GM12875 (cell line): ENCODE measurements at regions not wholly inside any gene's neighbourhood (a gene's known extent, or its start where the extent isn't known, plus 50 kb on each side); places are given as distances from the start of the nearest gene placed in this dataset.

Experiments
- H3K4me3 ChIP-seq: one replicate; pipeline ENCODE4 v1.5.1; 2011; ENCODE audit warnings: low read depth, low read length, control low read depth
- CTCF ChIP-seq: IDR thresholded peaks from 2 replicates; pipeline ENCODE4 v1.5.1; 2011; ENCODE audit warnings: low read depth, mild to moderate bottlenecking, control low read depth, inconsistent platforms, low read length, moderate library complexity, borderline replicate concordance; ENCODE audit not compliant: insufficient read depth

DNA sequence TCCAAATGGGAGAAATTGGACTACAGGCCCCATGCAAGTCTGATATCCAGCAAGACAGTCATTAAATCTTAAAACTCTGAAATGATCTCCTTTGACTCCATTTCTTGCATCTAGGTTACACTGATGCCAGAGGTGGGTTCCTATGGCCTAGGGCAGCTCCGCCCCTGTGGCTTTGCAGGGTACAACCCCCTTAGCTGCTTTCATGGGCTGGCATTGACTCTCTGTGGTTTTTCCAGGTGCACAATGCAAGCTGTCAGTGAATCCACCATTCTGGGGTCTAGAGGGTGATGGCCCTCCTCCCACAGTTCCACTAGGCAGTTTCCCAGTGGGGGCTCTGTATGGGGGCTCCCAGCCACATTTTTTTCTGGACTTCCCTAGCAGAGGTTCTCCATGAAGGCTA is 228.5 kb upstream of the ADAMTS3 start:
- no peak for TF ChIP-seq CTCF
- no peak overlapping the region for H3K4me3 ChIP-seq

- TF ChIP-seq CTCF, result no peak
- H3K4me3 ChIP-seq, result no peak overlapping the region
These were observed 222.0 kb upstream of the ADAMTS3 start for GRCh38 chr4:72791054-72791453.

GRCh38 chr4:72786401-72786990 is 217.5 kb upstream of the ADAMTS3 start:
- TF ChIP-seq CTCF, result no peak

GRCh38 chr4:72779241-72779640 is 210.2 kb upstream of the ADAMTS3 start:
- H3K4me3 ChIP-seq, result no peak overlapping the region
- TF ChIP-seq CTCF, result no peak

More at GRCh38 chr4:72786401-72786990, 217.5 kb upstream of the ADAMTS3 start:
- H3K4me3 ChIP-seq, result no peak overlapping the region

DNA sequence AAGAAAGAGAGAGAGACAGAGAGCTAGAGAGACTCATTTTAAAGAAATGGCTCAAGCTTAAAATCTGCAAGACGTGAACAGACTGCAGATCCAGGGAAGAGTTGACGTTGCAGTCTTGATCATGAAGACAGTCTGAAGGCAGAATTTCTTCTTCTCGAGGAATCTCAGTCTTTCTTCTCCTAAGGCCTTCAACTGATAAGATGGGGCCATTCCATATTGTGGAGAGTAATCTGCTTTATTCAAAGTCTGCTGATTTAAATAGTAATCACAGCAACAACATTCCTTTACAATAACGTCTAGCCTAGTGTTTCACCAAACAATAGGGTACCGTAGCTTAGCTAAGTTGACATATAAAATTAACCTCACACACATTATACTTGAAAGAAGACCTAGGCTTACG is 208.4 kb upstream of the ADAMTS3 start:
- H3K4me3 ChIP-seq, result no peak overlapping the region
- TF ChIP-seq CTCF, result no peak

DNA sequence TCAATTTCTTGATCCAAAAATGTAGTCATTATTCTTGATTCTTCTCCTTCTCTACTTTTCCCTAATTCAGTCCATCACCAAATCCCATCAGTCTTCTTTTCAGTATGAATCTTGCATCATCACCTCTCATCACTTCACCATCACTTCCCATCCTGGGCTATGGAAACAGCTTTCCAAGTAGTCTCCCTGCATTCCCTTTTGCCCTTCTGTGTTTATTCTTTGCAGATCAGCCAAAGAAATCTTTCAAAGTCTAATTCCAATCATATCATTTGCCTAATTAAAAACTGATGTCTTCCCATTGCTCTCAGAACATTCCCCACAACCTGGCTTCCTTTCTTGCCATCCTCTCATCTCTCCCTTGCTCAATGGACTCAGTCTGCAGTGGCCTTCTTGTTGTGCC is 201.7 kb upstream of the ADAMTS3 start:
- no peak for TF ChIP-seq CTCF

GRCh38 chr4:72768364-72768763 is 199.3 kb upstream of the ADAMTS3 start:
- TF ChIP-seq CTCF, result no peak
- no peak overlapping the region for H3K4me3 ChIP-seq

More for the DNA sequence above, 201.7 kb upstream of the ADAMTS3 start:
- H3K4me3 ChIP-seq, result no peak overlapping the region
